ENCODE measurements at regions not wholly inside any gene's neighbourhood (a gene's known extent, or its start where the extent isn't known, plus 50 kb on each side); places are given as distances from the start of the nearest gene placed in this dataset.

- TF ChIP-seq HDGF (IDR thresholded peaks at IDR 0.05; ENCODE audit: borderline replicate concordance) (no peak), BHLHE40 (IDR thresholded peaks at IDR 0.05; ENCODE audit: borderline replicate concordance) (no peak), ARNT (IDR thresholded peaks at IDR 0.05) (no peak), SP1 (IDR thresholded peaks at IDR 0.05) (no peak), ELF4 (IDR thresholded peaks at IDR 0.05) (no peak)
Observed at GRCh38 chr4:162494935-162495334, 331.1 kb upstream of the FSTL5 start.
